Stomach (tissue), 8 donors: ENCODE measurements at regions not wholly inside any gene's neighbourhood (a gene's known extent, or its start where the extent isn't known, plus 50 kb on each side); places are given as distances from the start of the nearest gene placed in this dataset.

ENCODE experiments used
- DNase-seq, 2 donors: peaks; one replicate each; pipeline versions ENCODE4 v3.0.0 to v3.0.0-alpha.2; 2013 to 2019
- H3K27ac ChIP-seq, 5 donors: fragments of 200-600 bp in 4 of 5; sonication (generic) in 4 of 5; one replicate each; pipeline ENCODE4 v1.5.1; 2013 to 2019; ENCODE audit warnings: mild to moderate bottlenecking in 1 of 5, moderate library complexity in 1 of 5
- H3K27me3 ChIP-seq, 3 donors: fragments of 200-600 bp; sonication (generic); one replicate each; pipeline ENCODE4 v1.5.1; 2017 to 2019; ENCODE audit warnings: mixed run types in 1 of 3
- H3K36me3 ChIP-seq, 4 donors: fragments of 200-600 bp; sonication (generic); 1 replicate in 3 of 4; 2 replicates in 1 of 4; pipeline ENCODE4 v1.5.1; 2016 to 2019
- H3K4me1 ChIP-seq, 4 donors: fragments of 200-600 bp; sonication (generic); one replicate each; pipeline ENCODE4 v1.5.1; 2016 to 2019
- H3K4me3 ChIP-seq, 4 donors: fragments of 200-600 bp; sonication (generic) in 3 of 4; one replicate each; pipeline ENCODE4 v1.5.1; 2016 to 2019; ENCODE audit warnings: mild to moderate bottlenecking in 1 of 4
- H3K9me3 ChIP-seq, 4 donors: fragments of 200-600 bp; sonication (generic); one replicate each; pipeline ENCODE4 v1.5.1; 2016 to 2019
- EP300 ChIP-seq: sonication (generic); formaldehyde crosslinking; IDR thresholded peaks from one replicate; pipeline ENCODE4 v1.6.1; 2017; ENCODE audit warnings: antibody characterized with exemption
- POLR2A ChIP-seq, 4 donors: fragments of 450-650 bp; IDR thresholded peaks; one replicate each; pipeline ENCODE4 v1.6.1; 2016; ENCODE audit warnings: antibody characterized with exemption in 4 of 4, control low read depth in 2 of 4, mild to moderate bottlenecking in 1 of 4, moderate library complexity in 1 of 4
- POLR2AphosphoS5 ChIP-seq, 3 donors: sonication (generic); formaldehyde crosslinking; IDR thresholded peaks; one replicate each; pipeline ENCODE4 v1.6.1; 2016; ENCODE audit warnings: antibody characterized with exemption in 3 of 3
- WGBS, 5 donors: extraction: QIAGEN DNeasy Blood & Tissue Kit in 3 of 5; methylation state at CpG; one replicate each; pipeline versions ENCODE4 v1.1.5 to v1.1.7; 2013 to 2018; 5-methylcytosine and 5-hydroxymethylcytosine counted together
- intact Hi-C: fragments of 100-400 bp; cut with DNase I; formaldehyde crosslinking; loops from one replicate; pipeline ENCODE4 v1.15.1; 2023; ENCODE audit warnings: low total_unique reads
- TF ChIP-seq, protein P1 (sequence below), 7 experiments: fragments of 450-650 bp in 4 of 7; fragments of 200-600 bp in 3 of 7; sonication (generic) in 3 of 7; IDR thresholded peaks; one replicate each; pipeline ENCODE4 v1.5.1; 2016 to 2019; ENCODE audit warnings: antibody characterized with exemption in 7 of 7, control low read depth in 2 of 7, mild to moderate bottlenecking in 1 of 7
- donor health status: healthy with polysubstance abuse.
- donor health status: Bipolar disorder and iron deficiency.
- donor health status: healthy.

DNA sequence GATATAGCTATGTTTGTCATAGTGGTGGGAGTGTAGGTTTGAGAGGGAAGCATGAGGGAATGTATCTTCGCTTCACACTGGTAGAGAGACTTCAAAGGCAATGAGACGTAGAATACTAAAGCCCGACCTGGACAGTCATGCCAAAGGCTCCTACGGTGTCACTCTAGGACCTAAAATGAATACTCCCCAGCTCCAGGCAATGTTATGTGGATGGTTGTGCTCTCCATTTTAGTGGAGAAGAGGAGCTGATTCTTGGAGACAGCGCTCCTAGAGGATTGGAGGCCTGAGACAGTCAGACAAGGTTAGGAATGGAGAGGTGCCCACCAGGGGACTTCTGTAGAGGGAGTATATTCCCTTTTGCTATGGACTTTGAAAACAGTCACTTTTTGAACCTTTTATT lies 260.1 kb downstream of the MEX3B start:
- Histone ChIP-seq H3K36me3 (no peaks in the 10 kb centered on the region), H3K27me3 (peaks cover 0 to 20% (median 0%) of the 10 kb centered on the region in 3 donors), H3K4me1 (no peaks in the 10 kb centered on the region), H3K9me3 (no peaks in the 10 kb centered on the region), H3K27ac (no peak overlapping the region), H3K4me3 (no peak overlapping the region)
- TF ChIP-seq EP300 (no peak), POLR2AphosphoS5 (IDR thresholded peaks at IDR 0.05) (no peak), POLR2A (IDR thresholded peaks at IDR 0.05) (no peak)
- TF ChIP-seq, protein P1, sequence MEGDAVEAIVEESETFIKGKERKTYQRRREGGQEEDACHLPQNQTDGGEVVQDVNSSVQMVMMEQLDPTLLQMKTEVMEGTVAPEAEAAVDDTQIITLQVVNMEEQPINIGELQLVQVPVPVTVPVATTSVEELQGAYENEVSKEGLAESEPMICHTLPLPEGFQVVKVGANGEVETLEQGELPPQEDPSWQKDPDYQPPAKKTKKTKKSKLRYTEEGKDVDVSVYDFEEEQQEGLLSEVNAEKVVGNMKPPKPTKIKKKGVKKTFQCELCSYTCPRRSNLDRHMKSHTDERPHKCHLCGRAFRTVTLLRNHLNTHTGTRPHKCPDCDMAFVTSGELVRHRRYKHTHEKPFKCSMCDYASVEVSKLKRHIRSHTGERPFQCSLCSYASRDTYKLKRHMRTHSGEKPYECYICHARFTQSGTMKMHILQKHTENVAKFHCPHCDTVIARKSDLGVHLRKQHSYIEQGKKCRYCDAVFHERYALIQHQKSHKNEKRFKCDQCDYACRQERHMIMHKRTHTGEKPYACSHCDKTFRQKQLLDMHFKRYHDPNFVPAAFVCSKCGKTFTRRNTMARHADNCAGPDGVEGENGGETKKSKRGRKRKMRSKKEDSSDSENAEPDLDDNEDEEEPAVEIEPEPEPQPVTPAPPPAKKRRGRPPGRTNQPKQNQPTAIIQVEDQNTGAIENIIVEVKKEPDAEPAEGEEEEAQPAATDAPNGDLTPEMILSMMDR (IDR thresholded peaks at IDR 0.05): no peak
- intact Hi-C loops: no loop called here
- no peak for DNase-seq
- WGBS, 5 donors: 88 to 98% (median 91%) methylated on average over 5 of the region's 5 CpGs

DNA sequence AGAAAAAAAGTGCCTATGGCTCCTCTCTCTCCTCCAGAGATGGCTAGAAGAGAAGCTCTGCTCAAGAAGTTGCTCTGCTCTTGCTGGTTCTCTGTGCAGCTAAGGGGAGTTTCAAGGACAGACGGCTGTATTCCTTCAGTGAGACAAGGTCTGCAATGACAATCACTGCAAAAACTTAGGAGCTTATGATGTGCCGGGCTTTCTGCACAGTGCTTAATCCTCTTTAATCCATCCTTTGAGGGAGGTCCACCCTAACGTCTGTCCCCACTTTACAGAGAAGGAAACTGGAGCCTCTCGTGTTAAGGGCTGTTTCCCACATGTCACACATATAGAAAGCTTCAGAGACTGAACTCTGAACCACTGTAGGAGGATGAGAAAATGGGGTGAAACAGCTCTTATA lies 260.6 kb downstream of the MEX3B start:
- no peak overlapping the region for H3K4me3 ChIP-seq
- DNase-seq: peak in 1 of 2 donors; percentile 5
- TF ChIP-seq, protein P1 (IDR thresholded peaks at IDR 0.05): no peak
- 60 to 73% (median 67%) methylated on average over 4 of the region's 4 CpGs for WGBS, 5 donors
- no peak overlapping the region for H3K27ac ChIP-seq
- H3K9me3 ChIP-seq: no peaks in the 10 kb centered on the region
- H3K36me3 ChIP-seq: no peaks in the 10 kb centered on the region
- no peaks in the 10 kb centered on the region for H3K4me1 ChIP-seq
- intact Hi-C loops: no loop called here
- peaks cover 0 to 20% (median 0%) of the 10 kb centered on the region in 3 donors for H3K27me3 ChIP-seq

DNA sequence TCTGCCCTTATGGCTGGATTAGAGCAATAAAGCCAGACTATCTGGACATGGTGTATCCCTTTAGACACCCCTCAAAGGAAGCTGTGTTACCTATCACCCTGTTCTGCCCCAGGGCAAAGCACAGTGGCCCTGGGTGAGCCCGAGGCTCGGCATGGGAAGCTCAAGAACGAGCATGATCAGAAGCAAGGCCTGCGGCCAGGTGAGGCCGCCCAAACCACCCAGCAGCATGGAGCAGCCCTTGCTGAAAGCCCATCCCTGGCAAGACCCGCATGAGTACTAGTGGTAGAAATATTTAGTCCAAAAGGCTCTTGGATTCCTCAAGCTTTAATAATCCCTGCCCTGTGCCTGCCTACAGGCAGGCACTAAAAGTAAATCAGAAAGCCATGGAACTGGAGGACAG lies 261.1 kb downstream of the MEX3B start:
- no peaks in the 10 kb centered on the region for H3K36me3 ChIP-seq
- H3K27ac ChIP-seq: no peak overlapping the region
- DNase-seq: no peak
- no peaks in the 10 kb centered on the region for H3K4me1 ChIP-seq
- 76 to 89% (median 84%) methylated on average over 6 of the region's 6 CpGs for WGBS, 5 donors
- no peaks in the 10 kb centered on the region for H3K9me3 ChIP-seq
- H3K27me3 ChIP-seq: peaks cover 0 to 20% (median 0%) of the 10 kb centered on the region in 3 donors
- TF ChIP-seq EP300: no peak
- no peak for TF ChIP-seq POLR2AphosphoS5 (IDR thresholded peaks at IDR 0.05)
- TF ChIP-seq, protein P1 (IDR thresholded peaks at IDR 0.05): no peak
- TF ChIP-seq POLR2A (IDR thresholded peaks at IDR 0.05): no peak
- intact Hi-C loops: no loop called here
- H3K4me3 ChIP-seq: no peak overlapping the region

DNA sequence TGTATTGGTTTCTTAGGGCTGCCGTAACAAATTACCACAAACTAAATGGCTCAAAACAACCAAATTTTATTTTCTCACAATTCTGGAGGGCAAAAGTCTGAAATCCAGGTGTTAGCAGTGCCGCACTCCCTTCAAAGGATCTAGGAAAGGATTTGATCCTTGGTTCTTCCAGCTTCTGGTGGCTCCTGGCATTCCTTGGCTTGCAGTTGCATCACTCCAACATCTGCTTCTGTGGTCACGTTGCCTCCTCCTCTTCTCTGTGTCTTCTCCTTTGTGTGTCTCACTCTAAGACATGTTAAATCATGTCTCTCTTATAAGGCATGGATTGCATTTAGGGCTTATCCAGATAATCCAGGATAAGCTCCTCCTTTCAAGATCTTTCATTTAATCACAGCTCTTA lies 262.2 kb downstream of the MEX3B start:
- Histone ChIP-seq H3K27me3 (peaks cover 0 to 20% (median 0%) of the 10 kb centered on the region in 3 donors), H3K27ac (no peak overlapping the region), H3K4me1 (no peaks in the 10 kb centered on the region), H3K4me3 (no peak overlapping the region), H3K9me3 (no peaks in the 10 kb centered on the region), H3K36me3 (no peaks in the 10 kb centered on the region)
- WGBS, 5 donors: 74 to 90% (median 89%) methylated on average over 3 of the region's 3 CpGs
- intact Hi-C loops: no loop called here
- DNase-seq: no peak
- TF ChIP-seq EP300 (no peak), POLR2A (IDR thresholded peaks at IDR 0.05) (no peak), POLR2AphosphoS5 (IDR thresholded peaks at IDR 0.05) (no peak)
- TF ChIP-seq, protein P1 (IDR thresholded peaks at IDR 0.05): no peak
